B cell (primary cell): ENCODE measurements at regions not wholly inside any gene's neighbourhood (a gene's known extent, or its start where the extent isn't known, plus 50 kb on each side); places are given as distances from the start of the nearest gene placed in this dataset.

ENCODE experiments used
- ATAC-seq: fragments of 200-7000 bp; cut with Tn5 transposase; one replicate; pipeline ENCODE4 v1.10.0; 2021; ENCODE audit warnings: low read depth, mild to moderate bottlenecking, moderate number of reproducible peaks, moderate library complexity
- CTCF ChIA-PET: fragments of 350-600 bp; sonication (Branson Sonifier 250); formaldehyde crosslinking; loops from one replicate; lab custom pipeline; 2021; ENCODE audit warnings: antibody characterized with exemption, inconsistent platforms; lab: Charles Lee
- POLR2A ChIA-PET: fragments of 350-600 bp; sonication (Branson Sonifier 250); formaldehyde crosslinking; loops from one replicate; lab custom pipeline; 2021; ENCODE audit warnings: antibody characterized with exemption; lab: Charles Lee
- DNase-seq: peaks from one replicate; pipeline ENCODE4 v3.0.0; 2013
- H2AFZ ChIP-seq: 2 replicates; pipeline ENCODE4 v1.6.1; 2012; ENCODE audit warnings: mild to moderate bottlenecking, low read depth, low read length; ENCODE audit not compliant: insufficient read depth, poor library complexity, severe bottlenecking
- H3K27ac ChIP-seq, 2 donors: 1 replicate in 1 of 2; 2 replicates in 1 of 2; pipeline ENCODE4 v1.5.1; 2012 to 2013; ENCODE audit warnings: low read length in 2 of 2, mild to moderate bottlenecking in 2 of 2, moderate library complexity in 1 of 2
- H3K27me3 ChIP-seq, 4 experiments: fragments of 200-600 bp in 1 of 4; sonication (generic) in 1 of 4; replicated peaks in 1 of 4; 1 replicate in 2 of 4; 2 replicates in 2 of 4; pipeline versions ENCODE4 v1.6.1 to v1.7.0; 2013 to 2016; ENCODE audit warnings: low read length in 3 of 4, mild to moderate bottlenecking in 2 of 4, mixed read lengths in 1 of 4, moderate library complexity in 1 of 4; ENCODE audit not compliant: insufficient read depth in 4 of 4, control insufficient read depth in 3 of 4; ENCODE audit errors: control extremely low read depth in 1 of 4
- H3K36me3 ChIP-seq, 2 experiments: replicated peaks in 1 of 2; 1 replicate in 1 of 2; 2 replicates in 1 of 2; pipeline versions ENCODE4 v1.6.1 to v1.7.1; 2013; ENCODE audit warnings: low read length in 1 of 2; ENCODE audit not compliant: insufficient read depth in 2 of 2, control insufficient read depth in 1 of 2; ENCODE audit errors: control extremely low read depth in 1 of 2, extremely low read depth in 1 of 2
- H3K4me1 ChIP-seq, 2 donors: fragments of 200-600 bp in 1 of 2; sonication (generic) in 1 of 2; 1 replicate in 1 of 2; 2 replicates in 1 of 2; pipeline versions ENCODE4 v1.5.1 to v1.6.1; 2013 to 2017; ENCODE audit warnings: low read length in 2 of 2; ENCODE audit not compliant: control insufficient read depth in 2 of 2, insufficient read depth in 2 of 2
- H3K4me2 ChIP-seq: replicated peaks from 2 replicates; pipeline ENCODE3; 2012; ENCODE audit warnings: mild to moderate bottlenecking, low read depth, low read length; ENCODE audit not compliant: poor library complexity, severe bottlenecking
- H3K4me3 ChIP-seq, 5 experiments: fragments of 200-600 bp in 1 of 5; sonication (generic) in 1 of 5; 1 replicate in 3 of 5; 2 replicates in 2 of 5; pipeline versions ENCODE4 v1.5.1 to v1.7.0; 2011 to 2016; ENCODE audit warnings: low read length in 4 of 5, mild to moderate bottlenecking in 4 of 5, low read depth in 2 of 5, control low read depth in 1 of 5, moderate library complexity in 1 of 5; ENCODE audit not compliant: insufficient read depth in 1 of 5; ENCODE audit errors: control extremely low read depth in 1 of 5, extremely low read depth in 1 of 5
- H3K79me2 ChIP-seq: fragments of 200-600 bp; sonication (generic); one replicate; pipeline ENCODE4 v1.6.0; 2016; ENCODE audit warnings: low read length; ENCODE audit not compliant: control insufficient read depth, insufficient read depth
- H3K9ac ChIP-seq: fragments of 200-600 bp; sonication (generic); 2 replicates; pipeline ENCODE4 v1.6.1; 2017; ENCODE audit warnings: mild to moderate bottlenecking, low read length, moderate library complexity
- H3K9me3 ChIP-seq, 3 donors: one replicate each; pipeline versions ENCODE4 v1.6.1 to v1.7.1; 2013; ENCODE audit warnings: low read length in 2 of 3; ENCODE audit not compliant: control insufficient read depth in 2 of 3, insufficient read depth in 1 of 3; ENCODE audit errors: control extremely low read depth in 1 of 3
- H4K20me1 ChIP-seq: 2 replicates; pipeline ENCODE4 v1.6.0; 2012; ENCODE audit warnings: mild to moderate bottlenecking, low read length; ENCODE audit not compliant: insufficient read depth, control insufficient read depth, poor library complexity, severe bottlenecking
- H3K27ac Mint-ChIP-seq: one replicate; pipeline ENCODE4 v1.8.0; 2021; ENCODE audit warnings: mixed read lengths
- H3K27me3 Mint-ChIP-seq: one replicate; pipeline ENCODE4 v1.8.0; 2021; ENCODE audit warnings: mixed read lengths
- H3K4me1 Mint-ChIP-seq: one replicate; pipeline ENCODE4 v1.8.0; 2021; ENCODE audit warnings: mixed read lengths
- H3K4me3 Mint-ChIP-seq: one replicate; pipeline ENCODE4 v1.8.0; 2021; ENCODE audit warnings: mixed read lengths
- H3K9me3 Mint-ChIP-seq: one replicate; pipeline ENCODE4 v1.8.0; 2022; ENCODE audit warnings: mixed read lengths; ENCODE audit not compliant: insufficient read depth
- EZH2 ChIP-seq: IDR thresholded peaks from 2 replicates; pipeline ENCODE4 v1.6.1; 2012; ENCODE audit warnings: borderline replicate concordance, low read depth, mild to moderate bottlenecking, moderate library complexity, low read length; ENCODE audit not compliant: insufficient read depth, poor library complexity, severe bottlenecking
- WGBS: methylation state at CpG from one replicate; pipeline ENCODE4 v1.1.5; 2013; ENCODE audit warnings: missing lambda C conversion rate; ENCODE audit not compliant: insufficient coverage; 5-methylcytosine and 5-hydroxymethylcytosine counted together
- intact Hi-C: fragments of 100-400 bp; cut with micrococcal nuclease; formaldehyde crosslinking; loops from one replicate; pipeline ENCODE4 v1.10.0; 2022
- TF ChIP-seq, protein P1 (sequence below): fragments of 200-600 bp; IDR thresholded peaks from one replicate; pipeline ENCODE4 v1.8.0; 2022; ENCODE audit warnings: antibody characterized with exemption, mild to moderate bottlenecking

DNA sequence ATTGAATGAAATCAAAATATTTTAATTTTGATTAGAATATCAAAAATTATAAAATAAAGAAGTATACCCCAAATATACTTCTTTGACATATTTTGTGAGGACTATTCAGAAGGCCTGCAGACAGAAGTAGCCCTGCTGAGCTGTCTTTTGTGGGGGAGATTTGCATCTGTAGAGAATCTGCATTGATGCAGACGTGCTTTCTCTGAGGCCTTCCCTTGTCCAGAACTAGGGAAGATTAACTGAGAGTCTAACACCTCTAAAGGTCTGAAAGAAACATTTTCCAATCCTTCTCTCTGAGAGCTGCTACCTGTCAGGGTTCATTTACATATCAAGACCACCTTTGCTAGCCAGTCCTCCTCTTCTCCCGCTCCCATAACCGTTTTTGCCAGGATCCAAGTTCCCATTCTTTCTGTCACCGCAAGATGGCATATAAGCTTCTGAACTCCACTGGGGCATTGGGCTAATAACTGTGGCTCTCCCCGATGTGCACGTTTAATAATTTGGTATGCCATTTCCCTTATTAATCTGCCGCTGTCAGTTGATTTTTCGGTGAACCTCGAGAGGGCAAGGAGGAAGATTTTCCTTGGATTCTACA is 510.4 kb upstream of the CNTNAP5 start:
- TF ChIP-seq, protein P1, sequence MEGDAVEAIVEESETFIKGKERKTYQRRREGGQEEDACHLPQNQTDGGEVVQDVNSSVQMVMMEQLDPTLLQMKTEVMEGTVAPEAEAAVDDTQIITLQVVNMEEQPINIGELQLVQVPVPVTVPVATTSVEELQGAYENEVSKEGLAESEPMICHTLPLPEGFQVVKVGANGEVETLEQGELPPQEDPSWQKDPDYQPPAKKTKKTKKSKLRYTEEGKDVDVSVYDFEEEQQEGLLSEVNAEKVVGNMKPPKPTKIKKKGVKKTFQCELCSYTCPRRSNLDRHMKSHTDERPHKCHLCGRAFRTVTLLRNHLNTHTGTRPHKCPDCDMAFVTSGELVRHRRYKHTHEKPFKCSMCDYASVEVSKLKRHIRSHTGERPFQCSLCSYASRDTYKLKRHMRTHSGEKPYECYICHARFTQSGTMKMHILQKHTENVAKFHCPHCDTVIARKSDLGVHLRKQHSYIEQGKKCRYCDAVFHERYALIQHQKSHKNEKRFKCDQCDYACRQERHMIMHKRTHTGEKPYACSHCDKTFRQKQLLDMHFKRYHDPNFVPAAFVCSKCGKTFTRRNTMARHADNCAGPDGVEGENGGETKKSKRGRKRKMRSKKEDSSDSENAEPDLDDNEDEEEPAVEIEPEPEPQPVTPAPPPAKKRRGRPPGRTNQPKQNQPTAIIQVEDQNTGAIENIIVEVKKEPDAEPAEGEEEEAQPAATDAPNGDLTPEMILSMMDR: no peak
- TF ChIP-seq EZH2: no peak
- H3K4me1 ChIP-seq: no peaks in the 10 kb centered on the region
- ChIA-PET CTCF (no interaction called here), POLR2A (no interaction called here)
- no peaks in the 10 kb centered on the region for H3K4me1 Mint-ChIP-seq
- H4K20me1 ChIP-seq: no peaks in the 10 kb centered on the region
- H3K4me3 ChIP-seq: no peak overlapping the region
- H3K27me3 Mint-ChIP-seq: no peaks in the 10 kb centered on the region
- no peak for ATAC-seq
- H3K9me3 ChIP-seq: no peaks in the 10 kb centered on the region
- H3K27ac Mint-ChIP-seq: no peak overlapping the region
- DNase-seq: no peak
- no peak overlapping the region for H2AFZ ChIP-seq
- H3K79me2 ChIP-seq: no peaks in the 10 kb centered on the region
- no peak overlapping the region for H3K9ac ChIP-seq
- H3K27me3 ChIP-seq: no peaks in the 10 kb centered on the region
- no peak overlapping the region for H3K27ac ChIP-seq
- WGBS: 89% methylated on average over 6 of the region's 9 CpGs
- no peak overlapping the region for H3K4me3 Mint-ChIP-seq
- no peaks in the 10 kb centered on the region for H3K9me3 Mint-ChIP-seq
- no peaks in the 10 kb centered on the region for H3K36me3 ChIP-seq
- no peak overlapping the region for H3K4me2 ChIP-seq
- intact Hi-C loops: no loop called here

- WGBS: no CpG with 5 or more reads among the region's 3 CpGs
- no peak overlapping the region for H3K9ac ChIP-seq
- DNase-seq: no peak
- ChIA-PET CTCF (no interaction called here), POLR2A (no interaction called here)
- no peaks in the 10 kb centered on the region for H3K79me2 ChIP-seq
- TF ChIP-seq, protein P1: no peak
- no peak for TF ChIP-seq EZH2
- H3K4me1 Mint-ChIP-seq: no peaks in the 10 kb centered on the region
- H3K36me3 ChIP-seq: no peaks in the 10 kb centered on the region
- H4K20me1 ChIP-seq: no peaks in the 10 kb centered on the region
- no peak overlapping the region for H3K4me3 ChIP-seq
- intact Hi-C loops: no loop called here
- no peaks in the 10 kb centered on the region for H3K4me1 ChIP-seq
- no peak overlapping the region for H3K27ac ChIP-seq
- H3K9me3 Mint-ChIP-seq: no peaks in the 10 kb centered on the region
- H3K4me3 Mint-ChIP-seq: no peak overlapping the region
- no peaks in the 10 kb centered on the region for H3K27me3 ChIP-seq
- H3K27ac Mint-ChIP-seq: no peak overlapping the region
- peaks cover 0 to 4% (median 0%) of the 10 kb centered on the region in 3 donors for H3K9me3 ChIP-seq
- no peak overlapping the region for H2AFZ ChIP-seq
- ATAC-seq: no peak
- H3K27me3 Mint-ChIP-seq: no peaks in the 10 kb centered on the region
- no peak overlapping the region for H3K4me2 ChIP-seq
Observed at GRCh38 chr2:123518367-123518766, 506.7 kb upstream of the CNTNAP5 start.
